ENCODE measurements at regions not wholly inside any gene's neighbourhood (a gene's known extent, or its start where the extent isn't known, plus 50 kb on each side); places are given as distances from the start of the nearest gene placed in this dataset.

DNA sequence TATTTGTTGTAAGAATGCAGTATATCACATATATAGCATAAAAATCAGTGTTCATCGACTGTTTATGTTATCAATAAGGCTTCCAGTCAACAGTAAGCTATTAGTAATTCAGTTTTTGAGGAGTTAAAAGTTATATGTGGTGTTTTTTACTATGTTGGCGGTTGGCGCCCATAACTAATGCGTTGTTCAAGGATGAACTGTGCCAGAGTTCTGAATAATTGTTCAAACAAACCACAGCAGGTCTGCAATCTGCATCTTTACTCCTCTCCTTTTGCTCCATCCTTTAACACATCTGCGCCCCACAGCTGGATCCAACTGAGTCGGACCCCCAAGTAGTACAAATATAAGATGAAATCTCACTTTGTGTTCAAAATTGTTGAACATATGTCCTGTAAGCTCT lies 836.1 kb downstream of the LTN1 start:
- DNase-seq = no peak
- Histone ChIP-seq H3K27ac (no peak overlapping the region), H3K4me1 (no peaks in the 10 kb centered on the region), H3K4me3 (no peak overlapping the region), H3K27me3 (no peaks in the 10 kb centered on the region), H3K36me3 (no peaks in the 10 kb centered on the region), H3K9me3 (no peaks in the 10 kb centered on the region)
- WGBS, 2 donors = 66 to 78% methylated on average over 6 of the region's 6 CpGs
- no peak for TF ChIP-seq POLR2A (IDR thresholded peaks at IDR 0.05)
- TF ChIP-seq, protein P1, sequence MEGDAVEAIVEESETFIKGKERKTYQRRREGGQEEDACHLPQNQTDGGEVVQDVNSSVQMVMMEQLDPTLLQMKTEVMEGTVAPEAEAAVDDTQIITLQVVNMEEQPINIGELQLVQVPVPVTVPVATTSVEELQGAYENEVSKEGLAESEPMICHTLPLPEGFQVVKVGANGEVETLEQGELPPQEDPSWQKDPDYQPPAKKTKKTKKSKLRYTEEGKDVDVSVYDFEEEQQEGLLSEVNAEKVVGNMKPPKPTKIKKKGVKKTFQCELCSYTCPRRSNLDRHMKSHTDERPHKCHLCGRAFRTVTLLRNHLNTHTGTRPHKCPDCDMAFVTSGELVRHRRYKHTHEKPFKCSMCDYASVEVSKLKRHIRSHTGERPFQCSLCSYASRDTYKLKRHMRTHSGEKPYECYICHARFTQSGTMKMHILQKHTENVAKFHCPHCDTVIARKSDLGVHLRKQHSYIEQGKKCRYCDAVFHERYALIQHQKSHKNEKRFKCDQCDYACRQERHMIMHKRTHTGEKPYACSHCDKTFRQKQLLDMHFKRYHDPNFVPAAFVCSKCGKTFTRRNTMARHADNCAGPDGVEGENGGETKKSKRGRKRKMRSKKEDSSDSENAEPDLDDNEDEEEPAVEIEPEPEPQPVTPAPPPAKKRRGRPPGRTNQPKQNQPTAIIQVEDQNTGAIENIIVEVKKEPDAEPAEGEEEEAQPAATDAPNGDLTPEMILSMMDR (IDR thresholded peaks at IDR 0.05) = no peak
- intact Hi-C loops (cut with DNase I) = no loop called here

DNA sequence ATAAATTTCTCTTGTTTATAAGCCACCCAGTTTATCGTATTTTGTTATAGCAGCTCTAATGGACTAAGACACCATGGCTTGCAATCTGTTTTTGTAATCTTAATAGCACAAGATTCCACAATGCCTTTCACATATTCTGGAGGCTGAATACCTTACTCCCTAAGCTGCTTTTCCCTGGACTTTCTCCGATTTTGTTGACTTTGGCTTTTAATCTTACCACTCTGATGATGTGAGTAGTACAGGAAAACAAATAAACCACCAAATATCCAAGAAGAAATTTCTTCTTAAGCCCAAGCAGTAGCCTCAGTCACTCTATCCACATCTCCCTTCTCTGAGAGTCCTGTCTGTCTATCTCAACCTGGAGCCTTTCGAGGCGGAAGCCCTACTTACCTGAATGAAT lies 838.6 kb downstream of the LTN1 start:
- Histone ChIP-seq H3K27ac (no peak overlapping the region), H3K27me3 (no peaks in the 10 kb centered on the region), H3K4me1 (peaks cover 0 to under 1% (median 0%) of the 10 kb centered on the region in 3 donors), H3K4me3 (no peak overlapping the region), H3K9me3 (no peaks in the 10 kb centered on the region), H3K36me3 (no peaks in the 10 kb centered on the region)
- WGBS, 2 donors = 54% methylated on average over 4 of the region's 4 CpGs
- DNase-seq = no peak
- intact Hi-C loops (cut with DNase I) = no loop called here
- no peak for TF ChIP-seq POLR2A (IDR thresholded peaks at IDR 0.05)
- TF ChIP-seq, protein P1 (IDR thresholded peaks at IDR 0.05) = no peak

DNA sequence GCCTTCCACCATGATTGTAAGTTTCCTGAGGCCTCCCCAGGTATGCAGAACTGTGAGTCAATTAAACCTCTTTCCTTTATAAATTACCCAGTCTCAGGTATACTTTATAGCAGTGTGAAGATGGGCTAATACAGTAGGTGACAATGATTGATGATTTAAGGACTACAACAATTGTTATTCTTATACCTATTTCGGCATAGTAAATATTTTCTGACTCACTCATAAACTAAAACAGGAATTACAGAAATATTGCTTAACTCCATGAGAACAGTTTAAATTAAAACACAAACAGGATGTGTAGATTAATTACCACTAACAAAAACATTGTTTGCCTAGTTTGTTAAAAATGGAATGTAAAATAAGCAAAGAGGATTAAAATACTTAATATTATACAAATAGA lies 839.9 kb downstream of the LTN1 start:
- no peak for TF ChIP-seq POLR2A (IDR thresholded peaks at IDR 0.05)
- TF ChIP-seq, protein P1 (IDR thresholded peaks at IDR 0.05) = no peak
- Histone ChIP-seq H3K9me3 (no peaks in the 10 kb centered on the region), H3K27me3 (no peaks in the 10 kb centered on the region), H3K27ac (peak overlapping the region in 1 of 4 donors; percentile 34), H3K4me1 (peaks cover 0 to 10% (median 0%) of the 10 kb centered on the region in 3 donors), H3K36me3 (no peaks in the 10 kb centered on the region), H3K4me3 (no peak overlapping the region)
- WGBS, 2 donors = 27 to 50% methylated on average over 1 of the region's 1 CpG
- intact Hi-C loops (cut with DNase I) = no loop called here
- no peak for DNase-seq

DNA sequence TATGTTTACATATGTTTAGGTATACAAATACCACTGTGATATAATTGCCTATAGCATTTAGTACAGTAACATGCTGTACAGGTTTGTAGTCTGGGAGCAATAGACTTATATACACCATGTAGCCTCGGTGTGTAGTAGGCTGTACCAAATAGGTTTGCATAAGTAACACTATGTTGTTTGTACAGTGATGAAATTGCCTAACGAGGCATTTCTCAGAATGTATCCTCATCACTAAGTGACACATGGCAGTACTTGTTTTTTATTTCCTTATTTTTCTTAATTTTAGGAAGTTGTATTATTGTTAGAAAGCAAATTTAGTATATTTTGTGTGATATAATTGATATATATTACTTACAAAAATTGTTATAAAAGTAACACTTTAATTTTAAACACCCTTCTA lies 840.9 kb downstream of the LTN1 start:
- WGBS, 2 donors = 60 to 63% methylated on average over 2 of the region's 2 CpGs
- no peak overlapping the region for H3K4me3 ChIP-seq
- intact Hi-C loops (cut with DNase I) = no loop called here
- H3K27me3 ChIP-seq = no peaks in the 10 kb centered on the region
- no peak for DNase-seq
- peaks cover 0 to 10% (median 0%) of the 10 kb centered on the region in 3 donors for H3K4me1 ChIP-seq
- no peaks in the 10 kb centered on the region for H3K9me3 ChIP-seq
- H3K27ac ChIP-seq = peak overlapping the region in 1 of 4 donors; percentile 34
- TF ChIP-seq, protein P1 (IDR thresholded peaks at IDR 0.05) = no peak
- no peak for TF ChIP-seq POLR2A (IDR thresholded peaks at IDR 0.05)
- H3K36me3 ChIP-seq = no peaks in the 10 kb centered on the region

DNA sequence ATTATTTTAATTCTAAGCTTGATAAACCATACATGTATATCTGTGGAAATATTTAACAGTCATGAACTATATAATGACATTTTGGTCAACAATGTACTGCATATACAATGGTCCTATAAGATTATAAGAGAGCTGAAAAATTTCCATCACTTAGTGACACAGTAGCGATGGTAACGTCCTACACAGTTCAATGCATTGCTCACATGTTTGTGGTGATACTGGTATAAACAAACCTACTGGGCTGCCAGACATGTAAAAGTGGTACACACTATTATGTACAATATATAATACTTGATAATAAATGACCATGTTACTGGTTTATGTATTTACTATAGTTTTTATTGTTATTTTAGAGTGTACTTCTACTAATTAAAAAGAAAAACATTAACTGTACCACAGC lies 841.9 kb downstream of the LTN1 start:
- no peak overlapping the region for H3K4me3 ChIP-seq
- no peaks in the 10 kb centered on the region for H3K27me3 ChIP-seq
- H3K4me1 ChIP-seq = peaks cover 0 to 10% (median 0%) of the 10 kb centered on the region in 3 donors
- H3K9me3 ChIP-seq = no peaks in the 10 kb centered on the region
- H3K27ac ChIP-seq = no peak overlapping the region
- no peak for TF ChIP-seq POLR2A (IDR thresholded peaks at IDR 0.05)
- TF ChIP-seq, protein P1 (IDR thresholded peaks at IDR 0.05) = no peak
- intact Hi-C loops (cut with DNase I) = no loop called here
- no peaks in the 10 kb centered on the region for H3K36me3 ChIP-seq
- no peak for DNase-seq
- WGBS, 2 donors = 84 to 93% methylated on average over 2 of the region's 2 CpGs
